ENCODE measurements at regions not wholly inside any gene's neighbourhood (a gene's known extent, or its start where the extent isn't known, plus 50 kb on each side); places are given as distances from the start of the nearest gene placed in this dataset.

GRCh38 chr4:23337292-23337691 lies 552.6 kb downstream of the PPARGC1A start:
- Histone ChIP-seq H3K4me1 (ENCODE audit: insufficient read depth, low read length) (peaks cover 27% of the 10 kb centered on the region), H3K9me3 (ENCODE audit: insufficient read depth, low read length, severe bottlenecking) (no peaks in the 10 kb centered on the region), H4K20me1 (ENCODE audit: insufficient read depth, low read length) (no peaks in the 10 kb centered on the region), H3K27me3 (ENCODE audit: insufficient read depth, low read length, poor library complexity) (no peaks in the 10 kb centered on the region), H3K36me3 (ENCODE audit: insufficient read depth, low read length) (no peaks in the 10 kb centered on the region), H3K4me3 (ENCODE audit: low read depth in 1 of 2, low read length in 2 of 2) (no peak overlapping the region), H3K79me2 (ENCODE audit: insufficient read depth, low read length) (no peaks in the 10 kb centered on the region), H3K27ac (ENCODE audit: low read length) (no peak overlapping the region), H3K4me2 (ENCODE audit: insufficient read depth, low read length) (no peak overlapping the region), H2AFZ (ENCODE audit: low read depth, low read length) (no peak overlapping the region), H3K9ac (ENCODE audit: low read depth, low read length) (no peak overlapping the region)
- no peak for TF ChIP-seq EZH2 (IDR thresholded peaks at IDR 0.05; ENCODE audit: borderline replicate concordance, low read depth, low read length, severe bottlenecking)
- no peak for TF ChIP-seq CTCF (IDR thresholded peaks at IDR 0.05; ENCODE audit: borderline replicate concordance, extremely low read depth, low read length, poor library complexity, severe bottlenecking)
- no peak for ATAC-seq (ENCODE audit: insufficient read depth, low read depth)
- no peak for DNase-seq

GRCh38 chr4:23333946-23334878 lies 555.6 kb downstream of the PPARGC1A start:
- TF ChIP-seq EZH2 (IDR thresholded peaks at IDR 0.05; ENCODE audit: borderline replicate concordance, low read depth, low read length, severe bottlenecking) (no peak), CTCF (IDR thresholded peaks at IDR 0.05; ENCODE audit: borderline replicate concordance, extremely low read depth, low read length, poor library complexity, severe bottlenecking) (peak; percentile 63)
- Histone ChIP-seq H3K9ac (ENCODE audit: low read depth, low read length) (peak overlapping the region; percentile 32), H2AFZ (ENCODE audit: low read depth, low read length) (peak overlapping the region; percentile 62; the same call in 1 of the 2 replicates), H3K4me3 (ENCODE audit: low read depth in 1 of 2, low read length in 2 of 2) (0 out of 4 replicates have a peak overlapping the region, but pooled peaks of 1 of the 2 experiments have one; percentile 6), H3K9me3 (ENCODE audit: insufficient read depth, low read length, severe bottlenecking) (no peaks in the 10 kb centered on the region), H3K4me1 (ENCODE audit: insufficient read depth, low read length) (peaks cover 27% of the 10 kb centered on the region), H4K20me1 (ENCODE audit: insufficient read depth, low read length) (no peaks in the 10 kb centered on the region), H3K27me3 (ENCODE audit: insufficient read depth, low read length, poor library complexity) (no peaks in the 10 kb centered on the region), H3K27ac (ENCODE audit: low read length) (peak overlapping the region; percentile 70), H3K36me3 (ENCODE audit: insufficient read depth, low read length) (no peaks in the 10 kb centered on the region), H3K4me2 (ENCODE audit: insufficient read depth, low read length) (peak overlapping the region; percentile 49), H3K79me2 (ENCODE audit: insufficient read depth, low read length) (no peaks in the 10 kb centered on the region)
- ATAC-seq (ENCODE audit: insufficient read depth, low read depth): peak; percentile 90
- DNase-seq: peak; percentile 66

GRCh38 chr4:23333556-23333945 lies 556.3 kb downstream of the PPARGC1A start:
- no peaks in the 10 kb centered on the region for H3K9me3 ChIP-seq (ENCODE audit: insufficient read depth, low read length, severe bottlenecking)
- no peak for TF ChIP-seq EZH2 (IDR thresholded peaks at IDR 0.05; ENCODE audit: borderline replicate concordance, low read depth, low read length, severe bottlenecking)
- no peak for TF ChIP-seq CTCF (IDR thresholded peaks at IDR 0.05; ENCODE audit: borderline replicate concordance, extremely low read depth, low read length, poor library complexity, severe bottlenecking)
- H3K36me3 ChIP-seq (ENCODE audit: insufficient read depth, low read length): no peaks in the 10 kb centered on the region
- DNase-seq: no peak
- peak overlapping the region; percentile 30; the same call in 1 of the 2 replicates for H3K4me2 ChIP-seq (ENCODE audit: insufficient read depth, low read length)
- no peak overlapping the region for H3K4me3 ChIP-seq (ENCODE audit: low read depth in 1 of 2, low read length in 2 of 2)
- no peak overlapping the region for H2AFZ ChIP-seq (ENCODE audit: low read depth, low read length)
- H3K4me1 ChIP-seq (ENCODE audit: insufficient read depth, low read length): peaks cover 27% of the 10 kb centered on the region
- no peaks in the 10 kb centered on the region for H3K27me3 ChIP-seq (ENCODE audit: insufficient read depth, low read length, poor library complexity)
- peak; percentile 10 for ATAC-seq (ENCODE audit: insufficient read depth, low read depth)
- H3K79me2 ChIP-seq (ENCODE audit: insufficient read depth, low read length): no peaks in the 10 kb centered on the region
- H4K20me1 ChIP-seq (ENCODE audit: insufficient read depth, low read length): no peaks in the 10 kb centered on the region
- peak overlapping the region; percentile 51; the same call in 1 of the 2 replicates for H3K27ac ChIP-seq (ENCODE audit: low read length)
- H3K9ac ChIP-seq (ENCODE audit: low read depth, low read length): no peak overlapping the region

Data from DND-41 (cell line).